T1000 (cell line): ENCODE measurements at regions not wholly inside any gene's neighbourhood (a gene's known extent, or its start where the extent isn't known, plus 50 kb on each side); places are given as distances from the start of the nearest gene placed in this dataset.

Experiments used
- DNase-seq: peaks from one replicate; lab custom pipeline; 2025; ENCODE audit warnings: mixed read lengths; lab: John Stamatoyannopoulos, UW

- no peak for DNase-seq
These were observed 159.7 kb downstream of the SLC35B3 start for GRCh38 chr6:8275667-8276066.

GRCh38 chr6:8274226-8274625, 161.1 kb downstream of the SLC35B3 start:
- DNase-seq: no peak

- DNase-seq: no peak
These were observed 165.4 kb downstream of the SLC35B3 start for GRCh38 chr6:8269872-8270454.

- DNase-seq: no peak
These were observed 166.3 kb downstream of the SLC35B3 start for GRCh38 chr6:8269094-8269493.

GRCh38 chr6:8268606-8269005, 166.3 kb upstream of the EEF1E1 start:
- DNase-seq: no peak

- DNase-seq: no peak
These were observed 165.8 kb upstream of the EEF1E1 start for GRCh38 chr6:8268156-8268555.

GRCh38 chr6:8260610-8261009, 158.3 kb upstream of the EEF1E1 start:
- no peak for DNase-seq

- no peak for DNase-seq
These were observed 144.1 kb upstream of the EEF1E1 start for GRCh38 chr6:8246403-8246802.

GRCh38 chr6:8245726-8246125, 143.4 kb upstream of the EEF1E1 start:
- no peak for DNase-seq

- no peak for DNase-seq
These were observed 141.1 kb upstream of the EEF1E1 start for GRCh38 chr6:8243475-8243874.

GRCh38 chr6:8242885-8243284, 140.5 kb upstream of the EEF1E1 start:
- DNase-seq: no peak

- DNase-seq: no peak
These were observed 138.0 kb upstream of the EEF1E1 start for GRCh38 chr6:8240301-8240700.

- DNase-seq: no peak
These were observed 136.7 kb upstream of the EEF1E1 start for GRCh38 chr6:8238773-8239683.

- DNase-seq: no peak
These were observed 135.3 kb upstream of the EEF1E1 start for GRCh38 chr6:8237668-8238067.

GRCh38 chr6:8236956-8237355, 134.6 kb upstream of the EEF1E1 start:
- no peak for DNase-seq

- no peak for DNase-seq
These were observed 132.0 kb upstream of the EEF1E1 start for GRCh38 chr6:8234321-8234720.

- DNase-seq: no peak
These were observed 129.6 kb upstream of the EEF1E1 start for GRCh38 chr6:8231956-8232355.

GRCh38 chr6:8229915-8230756, 127.8 kb upstream of the EEF1E1 start:
- no peak for DNase-seq

- DNase-seq: no peak
These were observed 122.8 kb upstream of the EEF1E1 start for GRCh38 chr6:8225113-8225512.

GRCh38 chr6:8223678-8224077, 121.3 kb upstream of the EEF1E1 start:
- DNase-seq: no peak

GRCh38 chr6:8219352-8219943, 117.1 kb upstream of the EEF1E1 start:
- DNase-seq: peak; percentile 8

GRCh38 chr6:8218861-8219260, 116.5 kb upstream of the EEF1E1 start:
- no peak for DNase-seq
